ENCODE measurements at regions not wholly inside any gene's neighbourhood (a gene's known extent, or its start where the extent isn't known, plus 50 kb on each side); places are given as distances from the start of the nearest gene placed in this dataset.

DNA sequence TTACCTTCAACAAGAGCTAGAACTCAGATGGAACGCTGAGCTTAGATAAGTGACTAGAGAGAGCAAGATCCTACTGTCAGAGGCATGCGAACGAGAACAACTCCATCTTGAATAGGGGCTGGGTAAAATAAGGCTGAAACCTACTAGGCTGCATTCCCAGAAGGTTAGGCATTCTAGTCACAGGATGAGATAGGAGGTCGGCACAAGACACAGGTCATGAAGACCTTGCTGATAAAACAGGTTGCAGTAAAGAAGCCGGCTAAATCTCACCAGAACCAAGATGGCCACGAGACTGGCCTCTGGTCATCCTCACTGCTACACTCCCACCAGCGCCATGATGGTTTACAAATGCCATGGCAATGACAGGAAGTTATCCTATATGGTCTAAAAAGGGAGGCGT lies 59.6 kb upstream of the PLEKHG3 start:
- Histone ChIP-seq H3K27me3 (no peaks in the 10 kb centered on the region), H3K4me3 (no peak overlapping the region), H3K4me1 (replicated peaks in 1 of 2) (peaks cover 0 to 6% of the 10 kb centered on the region in 2 donors), H3K27ac (peak overlapping the region in 2 of 5 donors; percentile 59 to 85), H3K36me3 (replicated peaks in 1 of 2) (no peaks in the 10 kb centered on the region), H3K9me3 (replicated peaks in 1 of 3) (peaks cover 0 to 4% (median 0%) of the 10 kb centered on the region in 3 donors)
- no peak for DNase-seq
- TF ChIP-seq, protein P1, sequence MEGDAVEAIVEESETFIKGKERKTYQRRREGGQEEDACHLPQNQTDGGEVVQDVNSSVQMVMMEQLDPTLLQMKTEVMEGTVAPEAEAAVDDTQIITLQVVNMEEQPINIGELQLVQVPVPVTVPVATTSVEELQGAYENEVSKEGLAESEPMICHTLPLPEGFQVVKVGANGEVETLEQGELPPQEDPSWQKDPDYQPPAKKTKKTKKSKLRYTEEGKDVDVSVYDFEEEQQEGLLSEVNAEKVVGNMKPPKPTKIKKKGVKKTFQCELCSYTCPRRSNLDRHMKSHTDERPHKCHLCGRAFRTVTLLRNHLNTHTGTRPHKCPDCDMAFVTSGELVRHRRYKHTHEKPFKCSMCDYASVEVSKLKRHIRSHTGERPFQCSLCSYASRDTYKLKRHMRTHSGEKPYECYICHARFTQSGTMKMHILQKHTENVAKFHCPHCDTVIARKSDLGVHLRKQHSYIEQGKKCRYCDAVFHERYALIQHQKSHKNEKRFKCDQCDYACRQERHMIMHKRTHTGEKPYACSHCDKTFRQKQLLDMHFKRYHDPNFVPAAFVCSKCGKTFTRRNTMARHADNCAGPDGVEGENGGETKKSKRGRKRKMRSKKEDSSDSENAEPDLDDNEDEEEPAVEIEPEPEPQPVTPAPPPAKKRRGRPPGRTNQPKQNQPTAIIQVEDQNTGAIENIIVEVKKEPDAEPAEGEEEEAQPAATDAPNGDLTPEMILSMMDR (IDR thresholded peaks at IDR 0.05), result no peak
- no peak for TF ChIP-seq POLR2A (IDR thresholded peaks at IDR 0.05)
- intact Hi-C loops (cut with DNase I), result no loop called here
- 81 to 87% (median 84%) methylated on average over 8 of the region's 8 CpGs for WGBS, 4 donors

DNA sequence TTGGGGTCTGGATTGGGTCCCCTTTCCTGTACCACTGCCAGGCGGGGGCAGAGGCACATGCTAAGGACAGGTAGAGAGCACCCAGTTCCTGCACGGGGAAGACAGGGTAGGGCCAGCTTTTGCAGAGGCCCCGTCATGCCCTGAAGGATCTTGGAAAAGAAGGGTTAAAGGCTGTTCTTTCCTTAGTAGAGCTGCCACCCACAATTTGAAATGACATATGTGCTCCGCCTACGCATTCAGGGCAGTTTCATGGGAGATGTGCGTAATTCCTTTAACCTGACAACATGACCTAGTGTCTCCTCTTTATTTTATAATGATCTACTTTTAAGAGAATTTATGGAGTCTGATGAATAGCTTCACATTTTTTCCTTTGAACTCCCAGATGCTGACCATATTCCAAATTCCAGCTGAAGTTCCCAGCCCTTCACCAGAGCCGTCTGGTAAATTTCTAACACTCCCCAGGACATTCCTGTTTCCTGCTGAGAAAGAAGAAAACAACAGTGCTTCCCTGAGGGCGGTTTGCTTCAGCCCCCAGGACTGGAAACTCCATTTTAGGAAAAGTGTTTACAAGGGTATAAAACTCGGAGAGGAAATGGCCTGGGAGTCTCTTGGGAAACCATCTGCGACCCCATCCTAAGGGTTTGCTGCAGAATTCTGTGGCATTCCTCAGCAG lies 58.9 kb upstream of the PLEKHG3 start:
- 47 to 65% (median 61%) methylated on average over 10 of the region's 10 CpGs for WGBS, 4 donors
- intact Hi-C loops (cut with DNase I), result no loop called here
- Histone ChIP-seq H3K36me3 (replicated peaks in 1 of 2) (no peaks in the 10 kb centered on the region), H3K4me1 (replicated peaks in 1 of 2) (peaks cover 0 to 6% of the 10 kb centered on the region in 2 donors), H3K9me3 (replicated peaks in 1 of 3) (peaks cover 0 to 4% (median 0%) of the 10 kb centered on the region in 3 donors), H3K27ac (peak overlapping the region in 3 of 5 donors; percentile 38 to 85 (median 59)), H3K27me3 (no peaks in the 10 kb centered on the region), H3K4me3 (no peak overlapping the region)
- TF ChIP-seq, protein P1 (IDR thresholded peaks at IDR 0.05), result no peak
- TF ChIP-seq POLR2A (IDR thresholded peaks at IDR 0.05), result no peak
- DNase-seq, result peak in 3 of 7 donors; percentile 30 to 63 (median 32)

DNA sequence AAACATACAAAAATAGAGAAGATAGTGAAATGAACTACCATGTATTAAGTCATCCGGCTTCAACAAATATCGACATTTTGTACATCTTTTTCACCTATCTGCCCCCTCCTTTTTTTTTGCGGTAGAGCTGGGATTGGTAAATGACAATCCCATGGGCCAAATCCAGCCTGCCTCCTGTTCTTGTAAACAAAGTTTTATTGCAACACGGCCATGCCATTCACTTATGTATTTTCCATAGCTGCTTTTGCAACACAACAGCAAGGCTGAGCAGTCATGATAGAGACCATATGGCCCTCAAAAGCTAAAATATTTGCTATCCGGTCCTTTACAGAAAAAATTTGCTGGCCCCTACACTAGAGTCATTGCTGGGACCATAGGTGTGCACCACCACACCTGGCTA lies 58.1 kb upstream of the PLEKHG3 start:
- 73 to 81% (median 77%) methylated on average over 5 of the region's 5 CpGs for WGBS, 4 donors
- peaks cover 0 to 6% of the 10 kb centered on the region in 2 donors for H3K4me1 ChIP-seq (replicated peaks in 1 of 2)
- H3K36me3 ChIP-seq (replicated peaks in 1 of 2), result no peaks in the 10 kb centered on the region
- no peak for DNase-seq
- H3K9me3 ChIP-seq (replicated peaks in 1 of 3), result peaks cover 0 to 4% (median 0%) of the 10 kb centered on the region in 3 donors
- intact Hi-C loops (cut with DNase I), result no loop called here
- H3K27me3 ChIP-seq, result no peaks in the 10 kb centered on the region
- H3K27ac ChIP-seq, result peak overlapping the region in 3 of 5 donors; percentile 38 to 85 (median 58)
- TF ChIP-seq, protein P1 (IDR thresholded peaks at IDR 0.05), result no peak
- TF ChIP-seq POLR2A (IDR thresholded peaks at IDR 0.05), result no peak
- H3K4me3 ChIP-seq, result no peak overlapping the region

DNA sequence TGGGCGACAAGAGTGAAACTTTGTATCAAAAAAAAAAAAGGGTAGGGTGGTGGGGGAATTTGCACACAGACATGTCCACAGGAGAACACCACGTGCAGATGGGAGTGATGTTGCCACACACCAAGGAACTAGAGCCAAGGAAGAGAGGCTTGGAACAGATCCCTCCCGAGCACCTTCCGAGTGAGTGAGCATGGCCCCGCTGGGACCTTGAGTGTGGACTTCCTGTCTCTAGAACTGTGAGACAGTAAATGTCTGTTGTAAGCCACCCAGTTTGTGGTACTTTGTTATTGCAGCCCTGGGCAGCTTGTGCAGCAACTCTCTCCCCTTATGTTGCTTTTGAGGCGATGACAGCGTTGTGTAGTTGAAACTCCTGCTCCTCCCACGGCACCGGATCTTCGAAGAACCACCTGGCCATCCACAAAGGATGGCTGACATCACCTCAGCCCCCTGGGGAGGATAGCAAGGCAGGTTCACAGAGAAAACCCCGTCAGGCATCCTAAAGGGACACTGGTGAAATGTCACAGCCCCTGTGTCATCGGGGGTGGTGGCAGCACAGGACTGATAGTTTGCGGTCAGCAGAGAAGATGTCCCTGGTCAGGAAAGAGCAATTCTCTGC lies 54.7 kb upstream of the PLEKHG3 start:
- Histone ChIP-seq H3K4me3 (no peak overlapping the region), H3K27ac (peak overlapping the region in 1 of 5 donors; percentile 50), H3K9me3 (replicated peaks in 1 of 3) (no peaks in the 10 kb centered on the region), H3K27me3 (no peaks in the 10 kb centered on the region), H3K4me1 (replicated peaks in 1 of 2) (peaks cover 0 to 6% of the 10 kb centered on the region in 2 donors), H3K36me3 (replicated peaks in 1 of 2) (no peaks in the 10 kb centered on the region)
- WGBS, 4 donors, result 54 to 69% (median 59%) methylated on average over 10 to 13 of the region's 13 CpGs
- no peak for TF ChIP-seq POLR2A (IDR thresholded peaks at IDR 0.05)
- TF ChIP-seq, protein P1 (IDR thresholded peaks at IDR 0.05), result no peak
- intact Hi-C loops (cut with DNase I), result no loop called here
- peak in 6 of 7 donors; percentile 25 to 57 (median 45) for DNase-seq
